ENCODE measurements at regions not wholly inside any gene's neighbourhood (a gene's known extent, or its start where the extent isn't known, plus 50 kb on each side); places are given as distances from the start of the nearest gene placed in this dataset.
"Not testable (repeated sequence)": the region's sequence is repeated elsewhere in the genome, so short reads cannot be mapped to it uniquely, and the experiment has no call there.

GRCh38 chr17:22217135-22217534 is 524.8 kb downstream of the KCNJ18 start:
- DNase-seq = peak; percentile 3
- no peak overlapping the region for H3K27ac ChIP-seq
- H3K9me3 ChIP-seq = no peaks in the 10 kb centered on the region

GRCh38 chr17:22221344-22221743 is 529.0 kb downstream of the KCNJ18 start:
- intact Hi-C loops (cut with DNase I) = no loop called here
- H3K27me3 ChIP-seq = no peaks in the 10 kb centered on the region
- no peaks in the 10 kb centered on the region for H3K36me3 ChIP-seq
- TF ChIP-seq CTCF (IDR thresholded peaks at IDR 0.05) = no peak
- no peaks in the 10 kb centered on the region for H3K4me1 ChIP-seq
- H3K9me3 ChIP-seq = no peaks in the 10 kb centered on the region
- no peak for ATAC-seq
- peak; percentile 46 for DNase-seq
- H3K27ac ChIP-seq = no peak overlapping the region
- no peak overlapping the region for H3K4me3 ChIP-seq

More at GRCh38 chr17:22217135-22217534, 524.8 kb downstream of the KCNJ18 start:
- no peaks in the 10 kb centered on the region for H3K27me3 ChIP-seq
- H3K4me3 ChIP-seq = no peak overlapping the region
- intact Hi-C loops (cut with DNase I) = no loop called here
- H3K4me1 ChIP-seq = no peaks in the 10 kb centered on the region
- no peaks in the 10 kb centered on the region for H3K36me3 ChIP-seq
- no peak for ATAC-seq
- TF ChIP-seq CTCF (IDR thresholded peaks at IDR 0.05) = no peak

- peak; percentile 6 for DNase-seq
- not testable (repeated sequence) for H3K36me3 ChIP-seq
These were observed 534.2 kb downstream of the KCNJ18 start for GRCh38 chr17:22226477-22226876.

GRCh38 chr17:22226932-22227331 is 534.6 kb downstream of the KCNJ18 start:
- intact Hi-C loops (cut with DNase I); H3K4me3 ChIP-seq; H3K36me3 ChIP-seq; ATAC-seq; H3K4me1 ChIP-seq; H3K27ac ChIP-seq; H3K27me3 ChIP-seq; H3K9me3 ChIP-seq; DNase-seq: not testable (repeated sequence)

More at GRCh38 chr17:22226477-22226876, 534.2 kb downstream of the KCNJ18 start:
- intact Hi-C loops (cut with DNase I); H3K4me1 ChIP-seq; H3K27ac ChIP-seq; ATAC-seq; H3K9me3 ChIP-seq; H3K4me3 ChIP-seq; H3K27me3 ChIP-seq: not testable (repeated sequence)

- ATAC-seq; intact Hi-C loops (cut with DNase I); H3K36me3 ChIP-seq; H3K9me3 ChIP-seq; H3K27ac ChIP-seq; H3K4me3 ChIP-seq; H3K27me3 ChIP-seq; H3K4me1 ChIP-seq: not testable (repeated sequence)
- DNase-seq = peak; percentile 10
These were observed 535.6 kb downstream of the KCNJ18 start for GRCh38 chr17:22227699-22228553.

GRCh38 chr17:22229821-22230220 is 537.5 kb downstream of the KCNJ18 start:
- H3K9me3 ChIP-seq; intact Hi-C loops (cut with DNase I): not testable (repeated sequence)
- DNase-seq = peak; percentile 7

GRCh38 chr17:22233382-22233781 is 541.1 kb downstream of the KCNJ18 start:
- Histone ChIP-seq H3K9me3 (peaks cover 4% of the 10 kb centered on the region), H3K36me3 (no peaks in the 10 kb centered on the region), H3K27me3 (no peaks in the 10 kb centered on the region), H3K4me1 (no peaks in the 10 kb centered on the region), H3K27ac (no peak overlapping the region), H3K4me3 (no peak overlapping the region)
- DNase-seq = no peak
- intact Hi-C loops (cut with DNase I) = no loop called here
- ATAC-seq = no peak
- TF ChIP-seq CTCF (IDR thresholded peaks at IDR 0.05) = no peak

More at GRCh38 chr17:22229821-22230220, 537.5 kb downstream of the KCNJ18 start:
- H3K36me3 ChIP-seq, H3K27ac ChIP-seq, H3K4me3 ChIP-seq, H3K27me3 ChIP-seq, H3K4me1 ChIP-seq, ATAC-seq: not testable (repeated sequence)

All from upper lobe of right lung (tissue), 1 donor.